OCI-LY1 (cell line): ENCODE measurements at regions not wholly inside any gene's neighbourhood (a gene's known extent, or its start where the extent isn't known, plus 50 kb on each side); places are given as distances from the start of the nearest gene placed in this dataset.
A peak's percentile ranks its signal among the peaks of the same experiment; 100 is the strongest.

Experiments
- H2AFZ ChIP-seq: fragments of 200-600 bp; sonication (generic), shearing (Covaris generic); 2 replicates; pipeline ENCODE4 v1.6.0; 2014; ENCODE audit warnings: antibody characterized with exemption, mild to moderate bottlenecking, low read length
- H3F3A ChIP-seq: fragments of 200-600 bp; sonication (generic), shearing (Covaris generic); 2 replicates; pipeline ENCODE4 v1.6.0; 2014; ENCODE audit warnings: mild to moderate bottlenecking, antibody characterized with exemption, low read length, moderate library complexity; ENCODE audit not compliant: insufficient read depth
- H3K27ac ChIP-seq: fragments of 200-600 bp; sonication (generic); 2 replicates; pipeline ENCODE4 v1.5.1; 2014; ENCODE audit warnings: low read length, mixed run types, mild to moderate bottlenecking, low read depth; ENCODE audit not compliant: poor library complexity, severe bottlenecking
- H3K27me3 ChIP-seq: fragments of 200-600 bp; sonication (generic); 2 replicates; pipeline ENCODE4 v1.6.0; 2014; ENCODE audit warnings: antibody characterized with exemption, mild to moderate bottlenecking, low read length, moderate library complexity; ENCODE audit not compliant: insufficient read depth
- H3K36me3 ChIP-seq: fragments of 200-600 bp; sonication (generic); 2 replicates; pipeline ENCODE4 v1.6.1; 2014; ENCODE audit warnings: mild to moderate bottlenecking, antibody characterized with exemption, low read length, moderate library complexity, mixed read lengths; ENCODE audit not compliant: insufficient read depth
- H3K4me1 ChIP-seq: fragments of 200-600 bp; sonication (generic); 2 replicates; pipeline ENCODE4 v1.5.1; 2014; ENCODE audit warnings: mild to moderate bottlenecking, low read length, moderate library complexity; ENCODE audit not compliant: insufficient read depth, severe bottlenecking
- H3K4me2 ChIP-seq: fragments of 200-600 bp; sonication (generic), shearing (Covaris generic); 2 replicates; pipeline ENCODE4 v1.6.1; 2014; ENCODE audit warnings: low read length
- H3K4me3 ChIP-seq: fragments of 200-600 bp; sonication (generic); 2 replicates; pipeline ENCODE4 v1.5.1; 2014; ENCODE audit warnings: low read length, low read depth, mild to moderate bottlenecking, mixed read lengths; ENCODE audit not compliant: poor library complexity, severe bottlenecking
- H3K79me2 ChIP-seq: fragments of 200-600 bp; shearing (Covaris generic); 2 replicates; pipeline ENCODE4 v1.6.1; 2016; ENCODE audit warnings: mixed run types, low read length, mixed read lengths; ENCODE audit not compliant: insufficient read depth
- H3K9ac ChIP-seq: fragments of 200-600 bp; sonication (generic), shearing (Covaris generic); 2 replicates; pipeline ENCODE4 v1.6.1; 2014; ENCODE audit warnings: mild to moderate bottlenecking, low read length, mixed read lengths
- H3K9me2 ChIP-seq: fragments of 200-600 bp; sonication (generic), shearing (Covaris generic); 2 replicates; pipeline ENCODE4 v1.6.1; 2014; ENCODE audit warnings: low read depth, mild to moderate bottlenecking, low read length, mixed read lengths
- H3K9me3 ChIP-seq: fragments of 200-600 bp; shearing (Covaris generic); 2 replicates; pipeline ENCODE4 v1.6.1; 2014; ENCODE audit warnings: low read length, mixed read lengths
- H4K20me1 ChIP-seq: fragments of 200-600 bp; sonication (generic), shearing (Covaris generic); 2 replicates; pipeline ENCODE4 v1.6.0; 2016; ENCODE audit warnings: mild to moderate bottlenecking, low read length; ENCODE audit not compliant: insufficient read depth
- CTCF ChIP-seq: fragments of 200-600 bp; sonication (generic), shearing (Covaris generic); IDR thresholded peaks from 2 replicates; pipeline ENCODE4 v1.5.1; 2017; ENCODE audit warnings: mild to moderate bottlenecking, antibody characterized with exemption, low read length, moderate library complexity, mixed read lengths
- EZH2 ChIP-seq: fragments of 200-600 bp; sonication (generic), shearing (Covaris generic); IDR thresholded peaks from 2 replicates; pipeline ENCODE4 v1.8.0; 2017; ENCODE audit warnings: borderline replicate concordance, mixed run types, mild to moderate bottlenecking, antibody characterized with exemption, low read length, moderate library complexity, mixed read lengths

DNA sequence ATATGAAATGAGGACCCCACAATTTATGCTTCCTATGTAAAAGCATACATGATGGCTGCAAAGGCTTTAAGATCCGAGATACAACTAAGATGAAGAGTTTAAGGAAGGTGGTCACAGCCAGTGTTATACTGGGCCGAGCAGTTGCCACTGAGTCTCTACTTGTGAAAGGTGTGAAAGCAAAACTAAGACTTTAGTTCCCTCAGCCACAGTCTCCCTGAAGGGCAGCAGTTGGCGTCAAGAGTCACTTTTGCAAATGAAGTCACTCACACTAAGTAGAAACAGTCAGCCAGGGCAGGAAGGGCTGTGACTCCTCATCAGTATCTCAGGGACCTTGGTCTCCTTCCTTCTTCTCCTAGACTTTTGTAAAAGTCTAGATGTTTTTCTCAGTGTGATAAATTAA lies 191.6 kb upstream of the MCHR2 start:
- no peak overlapping the region for H3K27ac ChIP-seq
- no peak overlapping the region for H3K4me3 ChIP-seq
- no peak overlapping the region; the same call in 1 of the 2 replicates for H2AFZ ChIP-seq
- H3K9me2 ChIP-seq: no peaks in the 10 kb centered on the region
- H3K9ac ChIP-seq: no peak overlapping the region
- H4K20me1 ChIP-seq: no peaks in the 10 kb centered on the region
- TF ChIP-seq CTCF: no peak
- no peak for TF ChIP-seq EZH2
- no peaks in the 10 kb centered on the region for H3K79me2 ChIP-seq
- H3K9me3 ChIP-seq: no peaks in the 10 kb centered on the region
- no peaks in the 10 kb centered on the region for H3F3A ChIP-seq
- H3K27me3 ChIP-seq: no peaks in the 10 kb centered on the region
- peaks cover 18% of the 10 kb centered on the region for H3K4me1 ChIP-seq
- H3K4me2 ChIP-seq: peak overlapping the region; percentile 23
- no peaks in the 10 kb centered on the region for H3K36me3 ChIP-seq

DNA sequence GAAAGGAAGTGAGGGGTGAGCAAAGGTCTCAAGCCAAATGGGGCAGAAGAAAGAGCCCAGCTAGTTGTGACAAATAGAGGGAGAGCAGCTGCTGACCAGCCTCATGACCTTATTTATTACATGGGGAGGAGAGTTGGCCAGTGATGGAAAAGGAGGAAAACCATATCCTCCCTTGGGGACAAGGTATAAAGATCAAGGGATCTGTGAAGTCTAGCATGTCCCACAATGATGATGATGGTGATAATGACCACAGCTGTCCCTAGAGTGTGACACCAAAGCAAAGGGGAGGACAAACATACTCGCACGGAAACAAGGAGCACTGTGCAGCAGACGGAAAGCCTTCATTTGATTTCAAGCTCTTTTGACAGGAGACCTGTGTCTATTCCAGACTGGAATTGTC lies 190.4 kb upstream of the MCHR2 start:
- H3F3A ChIP-seq: no peaks in the 10 kb centered on the region
- no peak overlapping the region for H2AFZ ChIP-seq
- no peaks in the 10 kb centered on the region for H4K20me1 ChIP-seq
- H3K36me3 ChIP-seq: no peaks in the 10 kb centered on the region
- H3K9me3 ChIP-seq: no peaks in the 10 kb centered on the region
- peaks cover 18% of the 10 kb centered on the region for H3K4me1 ChIP-seq
- TF ChIP-seq CTCF: no peak
- TF ChIP-seq EZH2: no peak
- no peak overlapping the region for H3K4me2 ChIP-seq
- no peak overlapping the region for H3K27ac ChIP-seq
- H3K9me2 ChIP-seq: no peaks in the 10 kb centered on the region
- H3K79me2 ChIP-seq: no peaks in the 10 kb centered on the region
- no peaks in the 10 kb centered on the region for H3K27me3 ChIP-seq
- H3K4me3 ChIP-seq: no peak overlapping the region
- no peak overlapping the region for H3K9ac ChIP-seq

- Histone ChIP-seq H3K4me1 (peaks cover 18% of the 10 kb centered on the region), H3K9ac (no peak overlapping the region), H3K27me3 (no peaks in the 10 kb centered on the region), H3K36me3 (no peaks in the 10 kb centered on the region), H4K20me1 (no peaks in the 10 kb centered on the region), H3K9me3 (no peaks in the 10 kb centered on the region), H3K79me2 (no peaks in the 10 kb centered on the region), H3K4me2 (no peak overlapping the region), H3K9me2 (no peaks in the 10 kb centered on the region), H3F3A (no peaks in the 10 kb centered on the region), H3K4me3 (no peak overlapping the region), H3K27ac (no peak overlapping the region), H2AFZ (peak overlapping the region; percentile 1; the same call in 1 of the 2 replicates)
- TF ChIP-seq EZH2 (no peak), CTCF (no peak)
Measured at GRCh38 chr6:100182313-100182712, 188.3 kb upstream of the MCHR2 start.
